Pancreas (tissue), 10 donors: ENCODE measurements at regions not wholly inside any gene's neighbourhood (a gene's known extent, or its start where the extent isn't known, plus 50 kb on each side); places are given as distances from the start of the nearest gene placed in this dataset.

ENCODE experiments used
- ATAC-seq, 4 donors: fragments of 200-7000 bp; cut with Tn5 transposase; one replicate each; pipeline versions ENCODE4 v1.8.0 to v1.9.1; 2020; ENCODE audit warnings: mild to moderate bottlenecking in 4 of 4, moderate library complexity in 4 of 4
- DNase-seq, 6 donors: peaks; one replicate each; pipeline ENCODE4 v3.0.0-alpha.2; 2020
- FAIRE-seq: peaks from 2 replicates; lab custom pipeline; 2012; peaks lifted over from hg19 to GRCh38; lab: Jason Lieb, UNC
- H3K27ac ChIP-seq, 4 donors: fragments of 200-600 bp; sonication (generic); 1 replicate in 3 of 4; 2 replicates in 1 of 4; pipeline versions ENCODE4 v1.5.0 to v1.8.0; 2020
- H3K27me3 ChIP-seq, 4 donors: fragments of 200-600 bp; one replicate each; pipeline ENCODE4 v1.8.0; 2021
- H3K36me3 ChIP-seq, 3 donors: fragments of 200-600 bp; sonication (generic) in 1 of 3; one replicate each; pipeline versions ENCODE4 v1.5.0 to v1.8.0; 2020 to 2021
- H3K4me1 ChIP-seq, 3 donors: fragments of 200-600 bp; one replicate each; pipeline ENCODE4 v1.8.0; 2021
- H3K4me3 ChIP-seq, 4 donors: fragments of 200-600 bp; sonication (generic) in 2 of 4; one replicate each; pipeline versions ENCODE4 v1.5.0 to v1.8.0; 2020 to 2021
- H3K9me3 ChIP-seq, 4 donors: fragments of 200-600 bp; one replicate each; pipeline ENCODE4 v1.8.0; 2021
- CTCF ChIP-seq, 4 donors: fragments of 200-600 bp; sonication (generic) in 3 of 4; IDR thresholded peaks; one replicate each; pipeline versions ENCODE4 v1.5.0 to v1.8.0; 2021; ENCODE audit warnings: antibody characterized with exemption in 4 of 4
- WGBS, 2 donors: extraction: QIAGEN DNeasy Blood & Tissue Kit; methylation state at CpG; one replicate each; pipeline ENCODE4 v1.1.7; 2013; 5-methylcytosine and 5-hydroxymethylcytosine counted together
- intact Hi-C, 3 donors: fragments of 100-400 bp; cut with DNase I; formaldehyde crosslinking; loops; one replicate each; pipeline versions ENCODE4 v1.11.1 to v1.14.2; 2022
- donor health status: healthy with polysubstance abuse.
- donor health status: DM: no; HTN: no; CAD: no; lungs with moderate emphysema.
- donor health status: DM: no; HTN: no; CAD: no.
- donor health status: control.
- donor health status: control.
- donor health status: Bipolar disorder and iron deficiency.
- donor health status: DM: yes; HTN: yes; CAD: no.
- donor health status: DM: no; HTN: no; CAD: no.
- donor health status: DM: no; HTN: no; CAD: no.
- donor health status: DM: yes; HTN: yes; CAD: no.

GRCh38 chr9:126093771-126094170 lies 232.9 kb upstream of the MVB12B start:
- TF ChIP-seq CTCF (IDR thresholded peaks at IDR 0.05): no peak
- H3K27ac ChIP-seq: no peak overlapping the region
- intact Hi-C loops: no loop called here
- no peak for ATAC-seq
- H3K27me3 ChIP-seq: no peaks in the 10 kb centered on the region
- H3K9me3 ChIP-seq: no peaks in the 10 kb centered on the region
- no peaks in the 10 kb centered on the region for H3K4me1 ChIP-seq
- FAIRE-seq: no peak
- H3K36me3 ChIP-seq: no peaks in the 10 kb centered on the region
- WGBS, 2 donors: 67 to 81% methylated on average over 9 of the region's 9 CpGs
- H3K4me3 ChIP-seq: no peak overlapping the region
- DNase-seq: no peak

- no peak for TF ChIP-seq CTCF (IDR thresholded peaks at IDR 0.05)
- 73 to 80% methylated on average over 16 of the region's 16 CpGs for WGBS, 2 donors
- intact Hi-C loops: no loop called here
- ATAC-seq (no peak), FAIRE-seq (no peak), DNase-seq (no peak)
- no peaks in the 10 kb centered on the region for H3K27me3 ChIP-seq
- no peaks in the 10 kb centered on the region for H3K36me3 ChIP-seq
- no peak overlapping the region for H3K27ac ChIP-seq
- H3K9me3 ChIP-seq: no peaks in the 10 kb centered on the region
- no peak overlapping the region for H3K4me3 ChIP-seq
- no peaks in the 10 kb centered on the region for H3K4me1 ChIP-seq
Observed at GRCh38 chr9:126095546-126096190, 231.0 kb upstream of the MVB12B start.

DNA sequence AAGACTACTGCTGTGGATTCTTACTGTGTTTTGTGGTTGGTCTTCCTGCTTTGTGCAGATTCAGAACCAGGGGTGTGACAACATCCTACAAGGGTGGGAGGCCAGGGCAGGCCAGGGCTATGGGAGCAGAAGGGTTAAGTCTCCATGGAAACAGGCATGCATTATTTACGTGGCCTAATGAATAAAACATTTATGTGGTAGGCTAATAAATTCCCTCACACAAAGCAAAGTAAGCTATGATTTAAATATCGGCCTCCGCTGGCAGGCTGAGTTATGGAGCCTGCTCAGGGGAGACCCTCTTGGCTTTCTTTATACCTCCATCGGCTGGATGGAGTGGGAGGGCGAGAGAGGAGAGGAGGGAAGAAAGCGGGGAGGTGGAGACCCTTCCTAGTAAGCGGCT lies 230.3 kb upstream of the MVB12B start:
- intact Hi-C loops: no loop called here
- no peak for TF ChIP-seq CTCF (IDR thresholded peaks at IDR 0.05)
- ATAC-seq: no peak
- Histone ChIP-seq H3K9me3 (no peaks in the 10 kb centered on the region), H3K27me3 (no peaks in the 10 kb centered on the region), H3K4me1 (no peaks in the 10 kb centered on the region), H3K4me3 (no peak overlapping the region), H3K27ac (no peak overlapping the region), H3K36me3 (no peaks in the 10 kb centered on the region)
- FAIRE-seq: no peak
- 59 to 69% methylated on average over 7 of the region's 7 CpGs for WGBS, 2 donors
- no peak for DNase-seq

GRCh38 chr9:126097679-126098078 lies 228.9 kb upstream of the MVB12B start:
- DNase-seq: no peak
- no peak for ATAC-seq
- Histone ChIP-seq H3K27ac (no peak overlapping the region), H3K4me3 (no peak overlapping the region), H3K4me1 (no peaks in the 10 kb centered on the region), H3K27me3 (no peaks in the 10 kb centered on the region), H3K9me3 (no peaks in the 10 kb centered on the region), H3K36me3 (no peaks in the 10 kb centered on the region)
- WGBS, 2 donors: 75 to 78% methylated on average over 6 of the region's 6 CpGs
- no peak for FAIRE-seq
- TF ChIP-seq CTCF (IDR thresholded peaks at IDR 0.05): no peak
- intact Hi-C loops: no loop called here

GRCh38 chr9:126106404-126106803 lies 220.2 kb upstream of the MVB12B start:
- no peaks in the 10 kb centered on the region for H3K9me3 ChIP-seq
- H3K36me3 ChIP-seq: no peaks in the 10 kb centered on the region
- H3K4me1 ChIP-seq: no peaks in the 10 kb centered on the region
- FAIRE-seq (no peak), DNase-seq (no peak), ATAC-seq (no peak)
- no peaks in the 10 kb centered on the region for H3K27me3 ChIP-seq
- no peak overlapping the region for H3K4me3 ChIP-seq
- intact Hi-C loops: no loop called here
- no peak for TF ChIP-seq CTCF (IDR thresholded peaks at IDR 0.05)
- no peak overlapping the region for H3K27ac ChIP-seq
- WGBS, 2 donors: 72 to 82% methylated on average over 5 of the region's 5 CpGs
